C4-2B (cell line): ENCODE measurements at regions not wholly inside any gene's neighbourhood (a gene's known extent, or its start where the extent isn't known, plus 50 kb on each side); places are given as distances from the start of the nearest gene placed in this dataset.

Experiments
- CTCF ChIP-seq: fragments of 450-650 bp; conservative IDR thresholded peaks from 2 replicates; pipeline ENCODE4 v1.5.1; 2017; ENCODE audit warnings: mild to moderate bottlenecking
- ZFX ChIP-seq: fragments of 450-650 bp; IDR thresholded peaks from 2 replicates; pipeline ENCODE4 v1.6.1; 2017

GRCh38 chr2:7146151-7146550 lies 228.9 kb downstream of the RNF144A start:
- no peak for TF ChIP-seq CTCF
- no peak for TF ChIP-seq ZFX
